ENCODE measurements at regions not wholly inside any gene's neighbourhood (a gene's known extent, or its start where the extent isn't known, plus 50 kb on each side); places are given as distances from the start of the nearest gene placed in this dataset.

DNA sequence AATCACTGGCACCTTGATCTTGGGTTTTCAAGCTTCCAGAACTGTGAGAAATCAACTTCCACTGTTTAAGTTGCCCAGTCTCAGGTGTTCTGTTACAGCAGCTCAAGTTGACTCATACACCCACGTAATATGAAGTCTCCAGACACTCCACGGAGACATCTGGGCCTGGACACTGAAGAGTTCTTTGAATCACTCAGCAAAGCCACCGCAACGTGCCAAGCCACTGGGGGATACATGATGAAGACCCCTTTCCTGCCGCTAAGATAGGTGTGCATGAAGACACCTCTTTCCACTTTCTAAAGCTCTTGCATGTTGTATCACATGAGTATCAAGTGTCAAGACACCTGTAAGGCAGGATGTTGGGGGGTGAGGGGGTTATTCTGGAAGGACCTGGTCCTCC lies 311.7 kb upstream of the RTL1 start:
- Histone ChIP-seq H3K4me1 (ENCODE audit: insufficient read depth, low read length) (no peaks in the 10 kb centered on the region), H3K27ac (ENCODE audit: low read length) (no peak overlapping the region), H3K4me2 (ENCODE audit: insufficient read depth, low read length) (no peak overlapping the region), H3K36me3 (ENCODE audit: insufficient read depth, low read length) (no peaks in the 10 kb centered on the region), H3K9ac (ENCODE audit: low read depth, low read length) (no peak overlapping the region), H3K79me2 (ENCODE audit: insufficient read depth, low read length) (no peaks in the 10 kb centered on the region), H3K4me3 (ENCODE audit: low read depth in 1 of 2, low read length in 2 of 2) (no peak overlapping the region), H3K9me3 (ENCODE audit: insufficient read depth, low read length, severe bottlenecking) (peaks cover 10% of the 10 kb centered on the region), H2AFZ (ENCODE audit: low read depth, low read length) (no peak overlapping the region), H3K27me3 (ENCODE audit: insufficient read depth, low read length, poor library complexity) (no peaks in the 10 kb centered on the region), H4K20me1 (ENCODE audit: insufficient read depth, low read length) (no peaks in the 10 kb centered on the region)
- DNase-seq (peak; percentile 1), ATAC-seq (ENCODE audit: insufficient read depth, low read depth) (no peak)
- no peak for TF ChIP-seq EZH2 (IDR thresholded peaks at IDR 0.05; ENCODE audit: borderline replicate concordance, low read depth, low read length, severe bottlenecking)
- TF ChIP-seq, protein P1, sequence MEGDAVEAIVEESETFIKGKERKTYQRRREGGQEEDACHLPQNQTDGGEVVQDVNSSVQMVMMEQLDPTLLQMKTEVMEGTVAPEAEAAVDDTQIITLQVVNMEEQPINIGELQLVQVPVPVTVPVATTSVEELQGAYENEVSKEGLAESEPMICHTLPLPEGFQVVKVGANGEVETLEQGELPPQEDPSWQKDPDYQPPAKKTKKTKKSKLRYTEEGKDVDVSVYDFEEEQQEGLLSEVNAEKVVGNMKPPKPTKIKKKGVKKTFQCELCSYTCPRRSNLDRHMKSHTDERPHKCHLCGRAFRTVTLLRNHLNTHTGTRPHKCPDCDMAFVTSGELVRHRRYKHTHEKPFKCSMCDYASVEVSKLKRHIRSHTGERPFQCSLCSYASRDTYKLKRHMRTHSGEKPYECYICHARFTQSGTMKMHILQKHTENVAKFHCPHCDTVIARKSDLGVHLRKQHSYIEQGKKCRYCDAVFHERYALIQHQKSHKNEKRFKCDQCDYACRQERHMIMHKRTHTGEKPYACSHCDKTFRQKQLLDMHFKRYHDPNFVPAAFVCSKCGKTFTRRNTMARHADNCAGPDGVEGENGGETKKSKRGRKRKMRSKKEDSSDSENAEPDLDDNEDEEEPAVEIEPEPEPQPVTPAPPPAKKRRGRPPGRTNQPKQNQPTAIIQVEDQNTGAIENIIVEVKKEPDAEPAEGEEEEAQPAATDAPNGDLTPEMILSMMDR (IDR thresholded peaks at IDR 0.05; ENCODE audit: borderline replicate concordance, extremely low read depth, low read length, poor library complexity, severe bottlenecking) = no peak

DNA sequence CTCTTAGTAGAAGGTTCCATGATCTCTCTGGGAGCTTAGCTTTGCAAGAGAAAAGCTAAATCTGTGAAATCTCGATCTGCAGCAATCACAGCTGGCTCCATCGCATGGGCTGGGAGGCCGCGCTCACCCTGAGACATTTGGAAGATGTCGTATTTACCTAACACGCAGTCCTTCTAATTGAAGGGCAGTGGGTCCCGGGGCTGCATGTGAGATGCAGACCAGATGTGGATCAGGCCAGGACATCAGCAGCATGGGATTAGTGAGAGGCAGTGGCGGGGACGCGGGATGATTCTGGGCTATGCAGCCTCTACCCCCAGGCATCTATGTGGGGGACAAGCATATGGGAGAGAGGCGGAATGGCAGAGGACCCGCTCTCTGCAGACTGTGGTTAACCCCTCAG lies 312.4 kb upstream of the RTL1 start:
- H3K9ac ChIP-seq (ENCODE audit: low read depth, low read length) = no peak overlapping the region
- H3K4me2 ChIP-seq (ENCODE audit: insufficient read depth, low read length) = no peak overlapping the region
- no peaks in the 10 kb centered on the region for H3K36me3 ChIP-seq (ENCODE audit: insufficient read depth, low read length)
- DNase-seq = peak; percentile 3
- H3K4me3 ChIP-seq (ENCODE audit: low read depth in 1 of 2, low read length in 2 of 2) = no peak overlapping the region
- H4K20me1 ChIP-seq (ENCODE audit: insufficient read depth, low read length) = no peaks in the 10 kb centered on the region
- peaks cover 4% of the 10 kb centered on the region for H3K9me3 ChIP-seq (ENCODE audit: insufficient read depth, low read length, severe bottlenecking)
- ATAC-seq (ENCODE audit: insufficient read depth, low read depth) = no peak
- H3K4me1 ChIP-seq (ENCODE audit: insufficient read depth, low read length) = no peaks in the 10 kb centered on the region
- no peak overlapping the region for H2AFZ ChIP-seq (ENCODE audit: low read depth, low read length)
- H3K27ac ChIP-seq (ENCODE audit: low read length) = no peak overlapping the region
- TF ChIP-seq, protein P1 (IDR thresholded peaks at IDR 0.05; ENCODE audit: borderline replicate concordance, extremely low read depth, low read length, poor library complexity, severe bottlenecking) = no peak
- TF ChIP-seq EZH2 (IDR thresholded peaks at IDR 0.05; ENCODE audit: borderline replicate concordance, low read depth, low read length, severe bottlenecking) = no peak
- no peaks in the 10 kb centered on the region for H3K79me2 ChIP-seq (ENCODE audit: insufficient read depth, low read length)
- H3K27me3 ChIP-seq (ENCODE audit: insufficient read depth, low read length, poor library complexity) = no peaks in the 10 kb centered on the region

DNA sequence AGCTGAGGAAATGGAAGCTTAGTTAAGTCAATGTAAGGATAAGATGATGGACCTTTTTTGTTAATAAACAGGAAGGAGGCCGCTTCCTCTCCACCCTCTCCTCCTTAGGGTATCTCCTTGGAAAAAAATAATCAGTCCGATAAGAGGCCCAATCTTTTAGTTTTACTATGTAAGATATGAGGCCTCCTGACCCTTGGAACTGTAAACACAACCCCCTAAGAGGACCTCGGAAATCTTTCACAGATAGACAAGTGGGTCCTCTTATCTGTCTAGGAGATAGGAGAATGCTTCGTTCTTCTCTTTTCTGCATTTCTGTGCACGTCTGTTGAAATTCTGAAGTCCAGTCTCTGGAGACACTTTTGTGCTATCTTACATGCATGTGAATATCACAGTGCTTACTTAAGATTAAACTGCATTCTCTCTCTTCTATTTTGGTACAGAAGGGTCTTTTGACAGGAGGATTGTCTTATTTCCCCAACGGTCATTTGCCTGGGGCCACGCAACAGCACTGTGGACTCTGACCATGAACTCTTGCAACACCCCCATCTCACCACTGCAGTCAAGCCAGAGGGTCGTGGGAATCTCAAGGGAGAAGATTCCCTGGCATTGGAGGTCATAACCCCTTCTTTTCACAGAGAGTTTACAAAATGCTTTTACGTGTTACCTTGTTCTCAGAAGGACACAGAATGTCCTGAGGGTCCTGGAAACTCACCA lies 313.0 kb upstream of the RTL1 start:
- Histone ChIP-seq H3K9me3 (ENCODE audit: insufficient read depth, low read length, severe bottlenecking) (peaks cover 3% of the 10 kb centered on the region), H3K4me3 (ENCODE audit: low read depth in 1 of 2, low read length in 2 of 2) (no peak overlapping the region), H3K9ac (ENCODE audit: low read depth, low read length) (no peak overlapping the region), H3K79me2 (ENCODE audit: insufficient read depth, low read length) (no peaks in the 10 kb centered on the region), H3K27me3 (ENCODE audit: insufficient read depth, low read length, poor library complexity) (no peaks in the 10 kb centered on the region), H4K20me1 (ENCODE audit: insufficient read depth, low read length) (no peaks in the 10 kb centered on the region), H3K36me3 (ENCODE audit: insufficient read depth, low read length) (no peaks in the 10 kb centered on the region), H3K4me2 (ENCODE audit: insufficient read depth, low read length) (no peak overlapping the region), H2AFZ (ENCODE audit: low read depth, low read length) (no peak overlapping the region), H3K4me1 (ENCODE audit: insufficient read depth, low read length) (no peaks in the 10 kb centered on the region), H3K27ac (ENCODE audit: low read length) (no peak overlapping the region)
- TF ChIP-seq, protein P1 (IDR thresholded peaks at IDR 0.05; ENCODE audit: borderline replicate concordance, extremely low read depth, low read length, poor library complexity, severe bottlenecking) = no peak
- DNase-seq (peak; percentile 0), ATAC-seq (ENCODE audit: insufficient read depth, low read depth) (no peak)
